ENCODE measurements at regions not wholly inside any gene's neighbourhood (a gene's known extent, or its start where the extent isn't known, plus 50 kb on each side); places are given as distances from the start of the nearest gene placed in this dataset.

DNA sequence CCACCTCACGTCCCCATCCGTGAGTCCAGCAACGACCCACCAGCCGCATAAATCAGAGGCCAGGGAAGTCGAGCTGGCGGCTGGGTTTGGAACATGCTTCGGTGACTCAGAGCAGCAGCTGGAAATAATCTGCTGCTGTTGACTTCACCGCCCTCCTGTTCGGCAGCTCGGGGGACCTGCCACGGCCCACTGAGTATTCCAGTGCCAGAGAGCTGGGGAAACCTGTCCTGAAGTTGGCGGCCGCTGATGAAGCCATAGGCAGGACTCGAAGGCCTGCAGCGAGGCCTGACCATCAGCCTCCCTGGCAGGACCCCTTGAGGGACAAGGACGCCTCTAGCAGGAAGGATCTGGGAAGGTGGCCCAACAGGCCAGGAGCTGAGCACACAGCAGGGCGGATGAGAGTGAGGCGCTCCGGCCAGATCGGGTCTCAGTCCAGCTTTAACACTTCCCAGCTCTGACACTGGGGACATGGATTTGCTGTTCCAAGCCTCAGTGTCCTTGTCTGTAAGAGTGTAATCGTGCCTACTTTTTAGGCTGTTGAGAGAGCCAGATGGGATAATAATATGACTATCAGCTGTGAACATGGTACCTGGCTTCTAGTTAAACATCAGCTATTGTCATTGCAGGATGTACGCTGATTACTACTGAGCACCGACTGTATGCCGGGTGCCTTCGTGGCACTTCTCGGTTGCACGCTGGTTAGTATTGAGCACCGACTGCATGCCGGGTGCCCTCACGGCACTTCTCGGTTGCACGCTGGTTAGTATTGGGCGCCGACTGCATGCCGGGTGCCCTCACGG, 50.4 kb upstream of the CIBAR2 start:
- DNase-seq, result no peak

DNA sequence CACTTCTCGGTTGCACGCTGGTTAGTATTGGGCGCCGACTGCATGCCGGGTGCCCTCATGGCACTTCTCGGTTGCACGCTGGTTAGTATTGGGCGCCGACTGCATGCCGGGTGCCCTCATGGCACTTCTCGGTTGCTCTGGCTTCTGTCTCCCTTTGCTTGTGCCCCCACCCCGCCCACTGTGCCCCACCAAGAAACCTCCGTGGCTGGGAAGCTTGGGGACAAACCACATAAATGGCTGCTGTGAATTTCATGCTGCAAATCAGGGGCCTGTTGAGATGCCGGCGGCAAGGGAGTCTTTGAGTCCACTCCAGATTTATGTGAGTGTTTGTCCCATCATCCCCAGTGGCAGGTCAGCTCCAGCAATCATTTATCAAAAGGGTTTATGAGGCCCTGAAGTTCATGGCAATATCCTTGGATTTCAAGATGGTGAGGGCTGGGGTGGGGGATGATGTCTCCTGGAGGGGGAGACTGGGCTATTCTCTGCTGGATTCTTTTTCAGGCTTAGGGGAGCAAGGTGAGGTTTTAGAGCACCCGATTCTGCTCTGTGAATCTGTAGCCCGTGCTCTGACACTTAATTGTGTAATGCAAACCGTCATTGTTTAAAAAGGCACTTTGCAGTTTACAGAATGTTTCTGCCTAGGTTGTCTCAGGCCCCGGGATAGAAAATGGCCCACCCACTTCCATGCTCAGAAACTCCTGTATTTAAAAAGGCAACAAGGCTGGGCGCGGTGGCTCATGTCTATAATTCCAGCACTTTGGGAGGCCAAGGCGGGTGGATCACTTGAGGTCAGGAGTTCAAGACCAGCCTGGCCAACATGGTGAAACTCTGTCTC, 51.2 kb upstream of the CIBAR2 start:
- no peak for DNase-seq

DNA sequence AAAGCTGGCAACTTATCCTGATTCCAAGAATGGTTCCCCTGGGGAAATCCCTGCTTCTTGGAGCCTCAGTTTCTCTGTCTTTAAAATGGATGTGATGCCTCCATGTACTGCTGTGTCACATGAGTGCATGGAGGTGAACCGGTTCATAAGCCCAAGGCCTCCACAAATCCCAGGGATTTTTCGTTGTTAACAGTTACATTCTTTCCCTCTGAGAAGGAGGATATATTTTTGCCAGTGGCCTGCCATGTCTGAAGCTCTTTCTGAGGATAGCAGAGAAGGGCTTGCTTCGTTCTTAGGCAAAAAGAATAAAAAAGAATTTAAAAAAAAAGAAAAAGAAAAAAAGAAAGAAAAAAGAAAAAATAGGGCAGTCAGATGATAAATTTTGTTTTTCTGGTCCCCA, 52.2 kb upstream of the CIBAR2 start:
- DNase-seq, result no peak

DNA sequence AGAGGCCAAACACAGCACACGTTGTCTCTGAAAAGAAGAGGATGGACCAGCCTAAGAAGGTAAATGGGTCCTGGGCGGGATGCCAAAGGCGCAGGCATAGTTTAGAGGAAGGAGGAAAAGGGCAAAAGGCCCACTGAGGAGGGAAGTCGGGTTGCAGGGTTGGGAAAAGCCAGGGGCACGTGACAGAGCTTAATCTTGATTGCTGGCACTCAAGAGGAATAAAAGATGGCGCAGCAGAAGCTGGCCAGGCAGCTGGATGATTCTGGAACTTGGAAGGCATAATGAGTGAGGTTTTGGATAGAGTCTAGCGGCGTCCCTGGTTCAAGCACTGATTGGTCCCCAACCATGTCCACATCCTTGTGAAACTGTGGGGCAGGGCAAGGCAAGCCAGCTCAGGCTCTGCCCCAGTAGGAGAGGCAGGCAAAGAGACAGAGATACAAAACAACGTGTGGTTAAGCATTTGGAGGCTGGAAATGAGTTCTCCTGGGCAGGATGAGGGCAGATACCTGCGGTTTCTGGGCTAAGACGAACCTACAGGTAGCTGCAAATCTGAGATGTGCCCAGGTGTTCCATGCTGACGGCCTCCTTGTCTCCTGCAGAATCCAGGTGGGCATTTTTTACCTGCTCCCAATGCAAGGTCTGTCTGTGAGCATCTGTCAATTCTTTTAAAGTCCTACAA, 52.7 kb upstream of the CIBAR2 start:
- DNase-seq, result no peak

DNA sequence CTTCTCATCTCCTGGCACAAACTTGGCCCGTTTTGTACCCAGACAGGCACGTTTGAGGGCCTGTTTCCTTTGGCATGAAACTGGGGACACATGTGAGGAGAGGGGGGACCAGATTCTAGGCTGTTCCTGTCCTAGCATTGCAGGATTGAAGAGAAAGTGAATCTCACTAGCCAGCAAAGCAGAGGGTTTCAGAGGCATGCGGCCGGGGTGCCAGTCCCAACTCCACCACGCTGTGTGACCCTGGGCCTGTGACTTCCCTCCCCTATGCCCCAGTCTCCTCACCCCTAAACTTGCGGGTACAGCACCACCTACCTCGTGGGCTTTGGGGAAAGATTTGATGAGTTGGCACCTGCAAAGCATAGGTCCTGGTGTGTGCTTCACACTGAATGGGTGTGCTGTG, 53.5 kb upstream of the CIBAR2 start:
- no peak for DNase-seq

DNA sequence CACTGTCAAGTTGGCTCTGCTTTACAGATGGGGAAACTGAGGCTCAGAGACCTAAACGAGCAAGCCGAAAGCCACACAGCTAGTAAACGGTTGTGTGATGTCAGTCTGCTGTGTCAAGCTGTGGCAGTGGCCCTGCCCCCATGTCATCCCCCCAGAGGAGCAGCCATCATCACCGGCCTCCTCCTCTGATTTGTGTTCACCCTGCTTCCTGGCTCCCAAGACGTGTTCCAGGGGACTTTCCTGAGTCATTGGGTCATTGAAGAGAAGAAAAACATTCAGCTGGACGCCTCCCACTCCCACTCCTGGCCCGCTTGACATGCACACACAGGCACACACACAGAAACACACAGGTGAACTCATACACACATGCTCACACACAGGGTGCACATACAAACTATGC, 54.0 kb upstream of the CIBAR2 start:
- DNase-seq, result no peak

DNA sequence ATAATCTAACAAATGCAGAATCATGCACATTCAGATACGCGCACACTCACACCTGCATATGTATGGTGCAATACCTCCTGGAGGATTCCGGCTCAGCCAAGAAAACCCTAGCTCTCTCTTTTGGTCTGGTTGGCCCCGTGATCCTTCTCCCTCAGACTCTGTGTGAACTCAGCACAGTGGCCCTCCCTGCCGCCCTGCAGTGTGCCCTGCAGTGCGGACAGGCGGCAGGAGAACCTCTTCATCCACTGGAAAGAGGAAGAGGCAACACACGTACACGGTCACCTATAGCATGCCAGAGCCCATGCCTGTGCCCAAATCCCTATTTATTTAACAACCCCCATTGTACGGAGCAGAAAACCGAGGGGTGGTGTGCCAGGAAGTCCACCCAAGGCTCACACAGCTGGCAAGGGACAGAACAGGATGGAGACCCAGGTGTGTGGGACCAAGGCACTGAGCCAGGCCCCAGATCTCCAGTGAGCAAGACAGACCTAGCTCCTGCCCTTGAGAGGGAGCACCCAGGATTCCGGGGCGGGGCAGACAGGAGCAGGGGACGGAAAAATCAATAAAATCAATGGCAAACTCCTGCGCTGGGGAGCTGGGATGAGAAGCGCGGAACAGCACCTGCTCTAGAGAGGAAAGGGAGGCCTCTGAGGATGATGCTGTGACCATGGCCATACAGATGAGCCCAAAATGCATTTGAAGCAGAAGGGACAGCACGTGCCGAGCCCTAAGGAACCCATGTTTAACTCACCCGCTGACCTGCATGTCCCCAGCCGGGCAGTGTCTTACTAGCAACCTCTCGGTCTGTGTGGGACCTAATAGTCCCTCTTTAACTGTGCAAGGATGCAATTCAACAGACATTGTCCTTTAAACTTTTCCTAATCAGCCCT, 54.7 kb upstream of the CIBAR2 start:
- no peak for DNase-seq

DNA sequence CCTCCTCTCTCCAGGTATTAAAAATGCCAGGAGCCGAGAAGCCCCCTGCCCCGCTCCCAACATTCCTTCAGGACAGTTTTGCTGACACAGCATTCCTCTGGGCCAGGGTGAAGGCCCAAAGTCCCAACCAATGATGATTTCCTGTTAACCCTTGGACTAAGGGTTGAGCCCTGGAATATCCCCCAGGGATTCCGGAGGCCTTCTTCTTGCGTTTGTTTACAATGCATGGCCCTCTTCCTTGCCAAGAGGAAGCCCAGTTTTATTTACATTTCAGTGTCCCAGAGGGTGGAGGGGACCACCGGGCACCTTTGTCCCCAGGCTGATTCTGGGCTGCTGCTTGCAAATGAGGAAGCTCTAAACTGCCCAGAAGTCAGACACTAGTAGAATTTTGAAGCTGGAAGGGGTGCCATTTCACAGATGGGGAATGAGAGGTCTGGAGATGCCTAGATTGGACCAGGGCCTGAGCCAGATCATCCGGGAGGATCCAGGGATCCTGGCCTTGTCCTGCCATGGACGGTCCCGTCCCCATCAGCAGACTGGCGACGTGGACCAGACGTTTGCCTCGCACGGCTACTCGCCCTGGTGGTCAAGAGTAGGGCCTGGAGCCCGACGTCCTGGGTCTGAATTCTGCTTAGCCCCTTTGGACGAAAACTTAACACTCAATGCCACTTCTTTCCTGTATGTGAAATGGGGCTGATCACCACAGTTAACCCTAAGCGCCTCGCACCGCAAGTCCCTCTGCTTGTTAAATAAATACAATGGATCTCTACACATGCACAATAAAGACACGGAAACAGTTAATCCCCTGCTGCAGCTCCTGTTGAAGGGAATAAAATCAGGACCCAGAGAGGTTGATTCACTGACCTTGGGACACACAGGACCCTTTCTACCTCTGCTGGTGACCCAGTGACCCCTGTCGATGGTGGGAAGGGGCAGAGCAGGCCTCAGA, 55.6 kb upstream of the CIBAR2 start:
- DNase-seq, result no peak

DNA sequence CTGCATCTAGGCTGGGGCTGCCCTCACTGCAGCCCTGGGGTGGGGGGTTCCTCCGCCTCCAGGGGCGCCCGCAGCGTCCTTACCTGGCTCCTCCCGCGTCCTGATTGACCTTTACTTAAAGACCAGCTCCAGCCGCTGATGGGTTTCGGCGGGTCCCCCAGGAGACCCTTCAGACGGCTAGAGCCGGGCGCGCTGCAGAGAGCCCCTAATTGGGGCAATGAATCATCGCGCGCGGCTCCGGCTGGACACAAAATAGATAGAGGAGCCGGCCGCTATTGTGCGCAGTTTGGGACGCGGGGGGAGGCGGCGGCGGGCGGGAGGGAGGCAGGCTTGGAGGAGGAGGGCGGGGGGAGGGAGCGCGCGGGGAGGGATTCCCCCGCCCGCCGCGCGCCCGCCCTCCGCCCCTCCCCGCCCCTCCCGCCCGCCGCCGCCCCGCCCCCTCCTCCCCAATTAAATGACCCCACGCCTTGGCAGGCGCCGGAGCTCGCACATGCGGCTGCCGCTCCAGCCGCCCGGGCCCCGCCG, 56.5 kb upstream of the CIBAR2 start:
- DNase-seq, result no peak

DNA sequence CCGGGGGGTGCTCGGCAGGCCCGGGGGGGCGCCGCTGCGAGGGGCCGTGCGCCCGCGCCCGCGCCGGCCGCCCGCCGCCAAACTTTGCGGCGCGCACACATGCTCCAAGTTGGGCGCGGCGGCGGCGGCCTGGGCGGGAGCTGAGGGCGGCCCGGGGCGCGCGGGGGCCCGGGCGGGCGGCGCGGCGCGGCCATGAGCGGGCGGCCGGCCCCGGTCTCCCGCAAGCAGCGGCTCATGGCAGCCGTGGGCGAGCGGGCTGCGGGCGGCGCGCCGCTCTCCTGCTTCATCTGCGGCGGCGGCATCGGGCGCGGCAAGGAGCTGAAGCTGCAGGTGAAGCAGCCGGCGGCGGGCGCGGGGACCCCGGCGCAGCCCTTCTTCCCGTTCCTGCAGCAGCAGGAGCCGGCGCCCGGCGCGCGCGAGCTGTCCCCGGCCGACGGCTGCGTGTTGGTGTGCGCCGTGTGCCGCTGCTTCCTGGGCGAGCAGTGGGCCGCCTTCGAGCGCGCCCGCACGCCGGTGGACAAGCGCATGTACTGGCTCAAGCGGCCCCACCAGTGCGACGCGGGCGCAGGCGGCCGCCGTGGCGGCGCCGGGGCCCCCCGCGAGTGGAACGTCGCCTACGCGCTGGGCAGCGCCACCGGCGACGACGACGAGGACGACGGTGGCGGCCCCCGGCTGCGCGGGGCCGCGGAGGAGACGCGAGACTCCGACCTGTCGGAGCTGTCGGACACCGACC, 57.2 kb upstream of the CIBAR2 start:
- no peak for DNase-seq

DNA sequence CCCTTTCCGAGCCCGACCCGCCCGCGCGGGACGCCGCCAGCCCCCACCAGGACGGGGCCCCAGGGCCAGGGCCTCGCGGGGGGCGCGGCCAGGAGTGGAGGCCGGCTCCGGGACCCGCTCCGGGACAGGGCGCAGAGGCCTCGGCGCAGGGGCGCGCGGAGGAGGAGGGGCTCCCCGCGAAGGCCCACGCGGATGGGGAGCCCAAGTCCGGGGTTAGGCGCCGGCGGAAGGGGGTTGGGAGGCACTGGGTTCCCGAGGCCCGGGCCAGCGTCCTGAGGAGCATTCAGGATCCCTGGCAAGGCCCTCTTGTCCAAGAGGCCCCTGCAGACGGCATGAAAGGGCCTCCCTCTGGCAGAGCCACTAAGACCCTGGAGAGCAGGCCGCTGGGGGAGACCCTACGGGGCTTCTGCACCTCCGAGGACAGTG, 57.8 kb upstream of the CIBAR2 start:
- no peak for DNase-seq

DNA sequence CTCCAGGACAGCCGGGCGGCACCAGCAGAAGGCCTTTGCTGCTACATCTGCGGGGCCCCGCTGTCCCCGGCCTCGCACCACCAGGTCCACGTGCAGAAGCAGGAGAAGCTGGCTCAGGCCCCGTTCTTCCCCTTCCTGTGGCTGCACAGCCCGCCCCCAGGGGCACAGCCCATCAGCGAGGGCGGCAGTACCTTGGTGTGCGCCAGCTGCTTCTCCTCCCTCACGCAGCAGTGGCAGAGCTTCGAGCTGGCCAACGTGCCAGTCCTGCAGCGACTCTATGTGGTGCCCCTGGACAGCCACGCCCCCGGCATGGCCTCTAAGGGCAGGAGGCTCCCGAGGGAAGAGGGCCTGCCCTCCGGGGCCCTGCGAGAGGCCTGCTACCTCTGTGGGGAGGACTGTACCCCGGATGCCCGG, 58.3 kb upstream of the CIBAR2 start:
- DNase-seq, result no peak

DNA sequence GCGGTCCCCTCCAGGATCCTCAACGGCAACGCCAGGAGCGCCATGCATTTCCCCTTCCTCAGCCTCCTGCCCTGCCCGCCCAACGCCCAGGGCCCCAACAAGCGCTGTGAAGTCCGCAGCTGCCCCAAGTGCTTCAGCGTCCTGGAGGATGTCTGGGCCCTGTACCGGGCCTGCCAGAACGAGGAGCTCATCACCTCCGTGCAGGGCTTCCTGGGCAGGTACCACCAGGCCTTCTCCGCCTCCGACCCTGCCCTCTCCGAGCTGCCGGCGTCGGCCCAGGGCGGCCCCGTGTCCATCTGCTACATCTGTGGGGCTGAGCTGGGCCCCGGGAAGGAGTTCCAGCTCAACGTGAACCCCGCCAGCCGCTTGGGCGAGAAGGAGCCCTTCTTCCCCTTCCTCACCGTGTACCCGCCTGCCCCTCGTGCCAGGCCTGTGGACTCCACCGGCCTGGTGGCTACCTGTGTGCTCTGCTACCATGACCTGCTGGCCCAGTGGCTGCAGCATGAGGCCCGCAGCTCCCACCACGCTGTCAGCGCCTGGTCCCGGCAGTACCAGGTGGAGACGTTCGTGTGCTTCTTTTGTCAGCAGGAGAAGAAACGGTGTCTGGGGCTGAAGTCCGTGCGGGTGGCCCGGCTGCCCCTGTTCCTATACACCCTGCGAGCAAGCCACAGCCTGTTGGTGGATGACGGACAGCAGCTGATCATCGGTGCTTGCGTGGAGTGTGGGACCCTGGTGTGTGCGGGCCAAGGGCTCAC, 58.9 kb upstream of the CIBAR2 start:
- DNase-seq, result no peak

DNA sequence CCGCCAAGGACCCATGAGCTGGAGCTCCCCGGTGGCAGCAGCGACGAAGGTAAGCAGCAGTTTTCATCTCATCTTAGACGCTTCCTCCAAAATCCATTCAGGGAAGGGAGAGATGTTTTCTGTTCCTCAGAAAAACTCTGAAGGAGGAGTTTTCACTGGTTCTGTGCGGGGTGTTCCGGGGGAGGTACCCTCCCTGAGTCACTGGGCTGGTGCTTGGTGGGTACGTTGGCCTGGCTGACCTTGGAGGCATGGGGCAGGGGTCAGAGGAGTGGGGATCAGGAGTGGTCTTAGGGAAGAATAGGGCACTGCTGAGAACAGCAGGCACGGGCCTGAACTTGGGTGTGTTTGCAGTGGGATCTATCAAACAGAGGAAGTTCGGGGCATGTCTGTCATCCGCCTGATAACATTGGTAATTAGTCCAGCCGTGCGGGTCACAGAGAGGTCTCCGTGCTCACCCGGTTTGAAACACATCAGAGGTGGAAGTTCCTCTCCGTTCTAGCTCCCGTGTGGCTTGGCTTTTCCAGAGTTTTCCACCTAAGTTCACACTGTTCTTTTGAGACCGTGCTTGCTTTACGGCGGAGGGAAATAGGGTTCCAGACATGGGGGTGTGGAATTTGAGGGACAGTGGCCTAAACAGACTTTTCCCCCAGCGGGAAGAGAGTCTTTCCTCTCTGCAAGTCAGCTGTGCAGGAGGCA, 59.6 kb upstream of the CIBAR2 start:
- no peak for DNase-seq

DNA sequence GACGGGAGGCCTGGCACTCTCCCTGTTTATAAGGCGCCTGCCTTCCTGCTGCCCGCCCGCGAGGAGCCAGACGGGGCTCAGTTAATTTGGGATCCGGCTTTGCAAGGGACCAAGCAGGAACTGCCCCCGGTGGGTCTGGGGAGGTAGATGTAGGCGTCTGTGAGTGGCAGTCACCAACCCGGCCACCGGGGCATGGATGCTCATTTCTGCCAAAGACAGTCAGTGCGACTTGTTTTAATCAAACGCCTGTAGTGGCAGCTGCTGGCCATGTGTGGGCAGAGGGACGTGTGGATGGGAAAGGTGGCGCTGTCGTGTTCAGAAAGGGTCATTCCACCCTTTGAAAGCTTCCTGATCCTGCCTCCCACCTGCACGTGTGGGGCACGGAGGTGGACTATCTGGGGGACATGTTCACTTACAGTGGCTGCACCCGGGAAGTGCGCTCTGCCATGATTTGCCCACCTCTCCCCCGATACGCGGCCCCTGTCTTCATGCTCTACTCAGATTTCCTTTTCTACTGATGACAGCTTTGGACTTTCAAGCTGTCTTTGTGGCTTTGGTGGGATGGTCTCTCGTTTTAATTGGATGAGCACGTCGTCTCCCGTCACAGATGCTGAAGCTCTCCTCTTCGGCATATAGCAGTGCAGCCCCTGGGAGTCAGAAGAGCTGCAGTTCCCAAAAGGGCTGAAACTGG, 60.3 kb upstream of the CIBAR2 start:
- DNase-seq, result no peak

DNA sequence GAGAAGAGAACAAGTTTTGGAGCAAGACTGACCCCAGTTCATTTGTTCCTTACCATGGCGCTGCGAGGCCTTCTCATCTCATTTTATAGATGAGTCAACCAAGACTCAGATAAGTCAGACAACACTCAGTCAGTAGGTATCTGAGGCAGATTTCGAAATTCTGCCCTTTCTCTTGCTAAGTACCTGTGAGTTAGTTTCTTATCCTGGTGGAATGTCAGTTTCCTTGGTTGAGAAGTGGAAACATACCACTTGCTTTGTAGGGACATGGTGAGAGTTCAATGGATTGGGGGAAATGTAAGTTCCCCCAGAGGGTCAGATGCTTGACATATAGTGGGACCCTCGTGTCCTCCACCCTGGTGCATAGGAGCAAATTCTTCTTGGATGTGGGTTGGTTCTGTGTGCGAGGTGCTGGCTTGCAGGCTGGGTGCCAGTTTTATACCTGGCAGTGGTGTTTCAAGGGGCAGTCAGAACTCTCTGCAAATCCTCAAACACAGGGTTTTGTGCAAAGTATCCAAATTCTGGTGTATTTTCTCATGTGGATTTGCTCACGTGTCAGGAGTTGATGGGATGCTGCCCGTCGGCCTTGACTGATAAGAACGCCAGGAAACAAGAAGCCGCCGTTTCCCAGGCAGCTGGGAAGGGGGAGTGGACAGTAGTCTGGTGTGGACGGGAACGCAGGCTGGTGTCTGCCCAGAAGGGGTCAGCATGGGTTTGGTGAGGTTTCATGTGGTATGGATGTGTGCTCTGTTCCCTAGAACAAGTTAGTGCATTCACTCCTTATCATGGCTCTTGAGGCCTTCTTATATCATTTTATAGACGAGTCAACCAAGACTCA, 61.1 kb upstream of the CIBAR2 start:
- no peak for DNase-seq

DNA sequence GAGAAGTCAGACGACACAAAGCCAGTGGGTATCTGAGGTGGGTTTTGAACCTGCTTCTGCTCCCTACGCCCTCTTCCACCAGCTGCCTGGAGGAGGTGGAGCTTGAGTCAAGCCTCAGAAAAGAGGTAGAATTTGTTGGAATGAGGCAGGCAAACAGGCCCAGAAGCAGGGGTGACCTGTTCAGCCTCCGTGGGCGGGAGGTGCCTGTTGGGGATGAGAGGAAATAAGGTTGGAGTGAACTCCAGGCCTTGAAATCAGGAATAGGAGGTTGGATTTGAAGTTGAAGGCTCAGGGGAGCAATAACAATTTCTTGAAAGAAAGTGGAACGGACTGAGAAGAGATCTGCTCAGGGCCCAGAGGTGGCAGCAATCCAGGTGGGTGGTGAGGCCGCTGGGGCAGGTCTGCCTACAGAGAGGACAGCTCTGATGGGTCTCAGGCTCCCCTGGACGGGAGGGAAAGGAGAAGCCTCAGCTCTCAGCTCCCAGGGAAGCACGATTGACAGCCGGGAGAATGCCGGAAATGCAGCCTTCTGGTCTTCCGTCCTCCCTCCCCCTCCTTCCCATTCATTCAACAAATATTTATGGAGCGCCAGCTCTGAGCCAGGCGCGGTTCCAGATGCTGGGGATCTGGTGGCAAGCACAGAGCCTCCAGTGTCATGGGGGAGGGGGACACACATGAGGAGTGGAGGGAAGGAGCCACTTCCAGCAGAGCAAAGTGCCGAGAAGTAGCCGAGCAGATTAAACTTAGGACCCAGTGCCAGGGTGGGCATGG, 61.9 kb upstream of the CIBAR2 start:
- no peak for DNase-seq

Measured in GF-D8 (cell line).